ENCODE measurements at regions not wholly inside any gene's neighbourhood (a gene's known extent, or its start where the extent isn't known, plus 50 kb on each side); places are given as distances from the start of the nearest gene placed in this dataset.

GRCh38 chr15:101549647-101550046, 60.1 kb upstream of the PCSK6 start:
- Histone ChIP-seq H3K4me1 (no peaks in the 10 kb centered on the region), H3K27me3 (no peaks in the 10 kb centered on the region), H3K9me3 (no peaks in the 10 kb centered on the region), H3K36me3 (no peaks in the 10 kb centered on the region), H3K27ac (no peak overlapping the region), H3K4me3 (no peak overlapping the region)
- no peak for DNase-seq (ENCODE audit: low spot score)
- no peak for TF ChIP-seq CTCF (IDR thresholded peaks at IDR 0.05)

GRCh38 chr15:101547737-101548136, 58.2 kb upstream of the PCSK6 start:
- Histone ChIP-seq H3K36me3 (no peaks in the 10 kb centered on the region), H3K27me3 (no peaks in the 10 kb centered on the region), H3K9me3 (no peaks in the 10 kb centered on the region), H3K27ac (no peak overlapping the region), H3K4me3 (no peak overlapping the region), H3K4me1 (no peaks in the 10 kb centered on the region)
- TF ChIP-seq CTCF (IDR thresholded peaks at IDR 0.05), result no peak
- no peak for DNase-seq (ENCODE audit: low spot score)

- no peak for DNase-seq (ENCODE audit: low spot score)
- Histone ChIP-seq H3K36me3 (no peaks in the 10 kb centered on the region), H3K27ac (no peak overlapping the region), H3K9me3 (no peaks in the 10 kb centered on the region), H3K27me3 (no peaks in the 10 kb centered on the region), H3K4me3 (no peak overlapping the region), H3K4me1 (no peaks in the 10 kb centered on the region)
- TF ChIP-seq CTCF (IDR thresholded peaks at IDR 0.05), result no peak
Observed at GRCh38 chr15:101545548-101546505, 56.3 kb upstream of the PCSK6 start.

GRCh38 chr15:101544613-101544945, 55.1 kb upstream of the PCSK6 start:
- no peaks in the 10 kb centered on the region for H3K9me3 ChIP-seq
- H3K4me3 ChIP-seq, result no peak overlapping the region
- DNase-seq (ENCODE audit: low spot score), result no peak
- no peak overlapping the region for H3K27ac ChIP-seq
- H3K27me3 ChIP-seq, result no peaks in the 10 kb centered on the region
- no peaks in the 10 kb centered on the region for H3K4me1 ChIP-seq
- H3K36me3 ChIP-seq, result no peaks in the 10 kb centered on the region
- TF ChIP-seq CTCF (IDR thresholded peaks at IDR 0.05), result no peak

GRCh38 chr15:101543926-101544612, 54.6 kb upstream of the PCSK6 start:
- no peaks in the 10 kb centered on the region for H3K36me3 ChIP-seq
- no peak for DNase-seq (ENCODE audit: low spot score)
- H3K9me3 ChIP-seq, result no peaks in the 10 kb centered on the region
- no peak overlapping the region for H3K27ac ChIP-seq
- H3K4me1 ChIP-seq, result no peaks in the 10 kb centered on the region
- H3K4me3 ChIP-seq, result no peak overlapping the region
- TF ChIP-seq CTCF (IDR thresholded peaks at IDR 0.05), result no peak
- no peaks in the 10 kb centered on the region for H3K27me3 ChIP-seq
